Mammary epithelial cell (primary cell): ENCODE measurements at regions not wholly inside any gene's neighbourhood (a gene's known extent, or its start where the extent isn't known, plus 50 kb on each side); places are given as distances from the start of the nearest gene placed in this dataset.

Experiments
- EZH2 ChIP-seq: IDR thresholded peaks from 2 replicates; pipeline ENCODE4 v1.6.1; 2012; ENCODE audit warnings: low read length, inconsistent platforms, borderline replicate concordance
- TF ChIP-seq, protein P1 (sequence below), 2 donors: IDR thresholded peaks in 1 of 2; conservative IDR thresholded peaks in 1 of 2; 2 replicates each; pipeline ENCODE4 v1.5.1; 2011 to 2012; ENCODE audit warnings: inconsistent platforms in 2 of 2, low read length in 2 of 2, mild to moderate bottlenecking in 2 of 2, control low read depth in 1 of 2, low read depth in 1 of 2; ENCODE audit not compliant: insufficient read depth in 1 of 2; ENCODE audit errors: extremely low read depth in 1 of 2

DNA sequence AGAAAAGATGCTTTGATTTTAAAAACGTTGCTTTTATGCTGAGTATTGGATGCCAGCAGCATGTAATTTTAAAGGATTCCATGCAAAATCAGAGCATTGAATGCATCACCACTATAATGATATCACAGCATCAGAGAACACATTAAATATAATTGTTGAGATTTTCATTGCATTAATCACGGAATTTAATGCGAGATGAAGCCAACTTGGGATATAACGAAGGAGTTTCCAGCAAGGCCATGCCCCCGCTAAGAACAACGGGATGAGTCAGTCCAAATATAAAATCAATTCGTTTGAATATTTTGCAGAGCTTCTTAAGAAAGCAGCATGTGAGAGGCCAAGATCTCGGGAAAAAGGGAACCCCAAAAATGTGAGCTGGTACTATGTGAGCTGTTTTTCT is 423.4 kb upstream of the CHRM3 start:
- TF ChIP-seq, protein P1, sequence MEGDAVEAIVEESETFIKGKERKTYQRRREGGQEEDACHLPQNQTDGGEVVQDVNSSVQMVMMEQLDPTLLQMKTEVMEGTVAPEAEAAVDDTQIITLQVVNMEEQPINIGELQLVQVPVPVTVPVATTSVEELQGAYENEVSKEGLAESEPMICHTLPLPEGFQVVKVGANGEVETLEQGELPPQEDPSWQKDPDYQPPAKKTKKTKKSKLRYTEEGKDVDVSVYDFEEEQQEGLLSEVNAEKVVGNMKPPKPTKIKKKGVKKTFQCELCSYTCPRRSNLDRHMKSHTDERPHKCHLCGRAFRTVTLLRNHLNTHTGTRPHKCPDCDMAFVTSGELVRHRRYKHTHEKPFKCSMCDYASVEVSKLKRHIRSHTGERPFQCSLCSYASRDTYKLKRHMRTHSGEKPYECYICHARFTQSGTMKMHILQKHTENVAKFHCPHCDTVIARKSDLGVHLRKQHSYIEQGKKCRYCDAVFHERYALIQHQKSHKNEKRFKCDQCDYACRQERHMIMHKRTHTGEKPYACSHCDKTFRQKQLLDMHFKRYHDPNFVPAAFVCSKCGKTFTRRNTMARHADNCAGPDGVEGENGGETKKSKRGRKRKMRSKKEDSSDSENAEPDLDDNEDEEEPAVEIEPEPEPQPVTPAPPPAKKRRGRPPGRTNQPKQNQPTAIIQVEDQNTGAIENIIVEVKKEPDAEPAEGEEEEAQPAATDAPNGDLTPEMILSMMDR (conservative IDR thresholded peaks at IDR 0.05 in 1 of 2, IDR thresholded peaks at IDR 0.05 in 1 of 2; ENCODE audit: extremely low read depth in 1 of 2, insufficient read depth in 1 of 2, low read depth in 1 of 2, low read length in 2 of 2), result no peak
- TF ChIP-seq EZH2, result no peak
